GM23338 (cell line): ENCODE measurements at regions not wholly inside any gene's neighbourhood (a gene's known extent, or its start where the extent isn't known, plus 50 kb on each side); places are given as distances from the start of the nearest gene placed in this dataset.

Experiments used
- ATAC-seq: fragments of 200-7000 bp; cut with Tn5 transposase; 3 replicates; pipeline ENCODE4 v1.9.1; 2020
- DNase-seq: peaks from one replicate; pipeline ENCODE4 v3.0.0-alpha.2; 2015; ENCODE audit warnings: low spot score
- H2AFZ ChIP-seq: fragments of 200-600 bp; sonication (generic); 2 replicates; pipeline ENCODE4 v1.8.0; 2016; ENCODE audit warnings: antibody characterized with exemption, mild to moderate bottlenecking, moderate library complexity
- H3F3A ChIP-seq: fragments of 200-600 bp; sonication (generic); replicated peaks from 2 replicates; pipeline ENCODE4 v1.8.0; 2017; ENCODE audit warnings: antibody characterized with exemption, mixed run types, low read depth
- H3K27ac ChIP-seq: fragments of 200-600 bp; sonication (generic); 2 replicates; pipeline ENCODE4 v1.6.1; 2016; ENCODE audit warnings: low read depth
- H3K27me3 ChIP-seq: fragments of 200-600 bp; sonication (generic); 2 replicates; pipeline ENCODE4 v1.8.0; 2016; ENCODE audit warnings: mild to moderate bottlenecking, mixed run types, moderate library complexity; ENCODE audit not compliant: insufficient read depth
- H3K36me3 ChIP-seq: fragments of 200-600 bp; sonication (generic); 2 replicates; pipeline ENCODE4 v1.8.0; 2016; ENCODE audit warnings: mild to moderate bottlenecking; ENCODE audit not compliant: insufficient read depth
- H3K4me1 ChIP-seq: fragments of 200-600 bp; sonication (generic); 2 replicates; pipeline ENCODE4 v1.8.0; 2016; ENCODE audit warnings: mild to moderate bottlenecking, moderate library complexity; ENCODE audit not compliant: insufficient read depth
- H3K4me2 ChIP-seq: fragments of 200-600 bp; sonication (generic); 2 replicates; pipeline ENCODE4 v1.7.1; 2017; ENCODE audit warnings: mixed run types
- H3K4me3 ChIP-seq: fragments of 200-600 bp; sonication (generic); 2 replicates; pipeline ENCODE4 v1.6.1; 2016; ENCODE audit warnings: mixed run types
- H3K79me2 ChIP-seq: fragments of 200-600 bp; sonication (generic); replicated peaks from 2 replicates; pipeline ENCODE4 v1.8.0; 2017; ENCODE audit warnings: mild to moderate bottlenecking; ENCODE audit not compliant: insufficient read depth
- H3K9me2 ChIP-seq: fragments of 200-600 bp; sonication (generic); 2 replicates; pipeline ENCODE4 v1.8.0; 2017; ENCODE audit not compliant: insufficient read depth
- H4K20me1 ChIP-seq: fragments of 200-600 bp; sonication (generic); replicated peaks from 2 replicates; pipeline ENCODE4 v1.8.0; 2017; ENCODE audit warnings: mild to moderate bottlenecking; ENCODE audit not compliant: insufficient read depth
- H3K27ac Mint-ChIP-seq: 2 replicates; pipeline ENCODE4 v1.8.0; 2020; ENCODE audit warnings: inconsistent platforms, mild to moderate bottlenecking, moderate library complexity, mixed read lengths
- H3K27me3 Mint-ChIP-seq: 3 replicates; pipeline ENCODE4 v1.8.0; 2022; ENCODE audit warnings: low read depth, mild to moderate bottlenecking, moderate library complexity, mixed read lengths, inconsistent platforms; ENCODE audit not compliant: insufficient read depth, poor library complexity
- H3K36me3 Mint-ChIP-seq: 3 replicates; pipeline ENCODE4 v1.8.0; 2021; ENCODE audit warnings: low read depth, mild to moderate bottlenecking, inconsistent platforms, moderate library complexity, mixed read lengths
- H3K4me1 Mint-ChIP-seq: 3 replicates; pipeline ENCODE4 v1.8.0; 2020; ENCODE audit warnings: mild to moderate bottlenecking, inconsistent platforms, mixed read lengths
- H3K4me3 Mint-ChIP-seq: 3 replicates; pipeline ENCODE4 v1.8.0; 2021; ENCODE audit warnings: moderate library complexity, mild to moderate bottlenecking, inconsistent platforms, mixed read lengths
- H3K9me3 Mint-ChIP-seq: 3 replicates; pipeline ENCODE4 v1.8.0; 2020; ENCODE audit warnings: moderate library complexity, mild to moderate bottlenecking, inconsistent platforms, mixed read lengths
- EZH2phosphoT487 ChIP-seq: fragments of 200-600 bp; sonication (generic); IDR thresholded peaks from one replicate; pipeline ENCODE4 v1.8.1; 2018; ENCODE audit warnings: antibody characterized with exemption; ENCODE audit not compliant: unreplicated experiment
- JUNB ChIP-seq: IDR thresholded peaks from one replicate; pipeline ENCODE4 v1.6.1; 2016; ENCODE audit warnings: antibody characterized with exemption; ENCODE audit not compliant: unreplicated experiment
- NANOG ChIP-seq: IDR thresholded peaks from 2 replicates; pipeline ENCODE4 v1.6.1; 2016; ENCODE audit warnings: antibody characterized with exemption, borderline replicate concordance
- ZNF114 ChIP-seq: fragments of 250-450 bp; sonication (Bioruptor Pico); IDR thresholded peaks from 2 replicates; pipeline ENCODE4 v1.5.0; 2020; ENCODE audit warnings: mild to moderate bottlenecking, moderate library complexity
- TF ChIP-seq, protein P1 (sequence below): IDR thresholded peaks from 2 replicates; pipeline ENCODE4 v1.6.1; 2016; ENCODE audit warnings: antibody characterized with exemption
- TF ChIP-seq, protein P2 (sequence below): fragments of 250-450 bp; sonication (Bioruptor Pico); IDR thresholded peaks from 2 replicates; pipeline ENCODE4 v1.5.0; 2020; ENCODE audit warnings: mild to moderate bottlenecking, moderate library complexity
- TF ChIP-seq, protein P3 (sequence below), 2 experiments: fragments of 200-600 bp in 1 of 2; sonication (generic) in 1 of 2; conservative IDR thresholded peaks; 2 replicates each; pipeline versions ENCODE4 v1.5.1 to v1.6.1; 2016 to 2017; ENCODE audit warnings: antibody characterized with exemption in 2 of 2, low read depth in 2 of 2, mild to moderate bottlenecking in 2 of 2, moderate library complexity in 1 of 2

DNA sequence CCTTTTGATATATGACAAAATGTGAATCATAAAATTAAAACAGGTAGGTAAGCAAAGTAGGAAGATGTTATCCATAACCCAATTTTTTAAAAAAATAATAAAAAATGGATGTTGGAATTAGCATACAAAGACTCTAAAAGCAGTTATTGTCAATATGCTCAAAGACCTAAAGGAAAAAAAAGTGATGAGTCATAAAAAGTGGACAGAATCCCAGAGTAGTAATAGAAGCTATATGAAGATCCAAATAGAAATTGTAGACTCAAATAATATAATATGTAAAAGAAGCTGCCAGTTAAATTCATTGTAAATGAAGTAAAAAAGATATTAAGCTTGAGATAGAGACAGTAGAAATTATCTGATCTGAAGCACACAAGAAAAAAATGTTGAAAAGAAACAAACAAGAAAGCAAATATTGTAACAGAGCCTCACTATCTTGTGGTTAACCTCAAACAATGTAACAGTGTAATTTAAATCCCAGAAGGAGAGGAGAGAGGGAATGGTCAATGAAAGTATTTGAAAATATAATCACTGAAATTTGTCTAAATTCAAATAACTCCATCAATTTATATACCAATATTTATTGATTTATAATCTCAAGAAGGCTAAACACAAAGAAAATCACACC lies 773.4 kb upstream of the RAG2 start:
- no peaks in the 10 kb centered on the region for H4K20me1 ChIP-seq
- H3F3A ChIP-seq: no peaks in the 10 kb centered on the region
- no peak overlapping the region for H3K4me2 ChIP-seq
- DNase-seq (no peak), ATAC-seq (no peak)
- Mint-ChIP-seq H3K36me3 (peaks cover 14% of the 10 kb centered on the region; the same call in 1 of the 3 replicates), H3K4me1 (no peaks in the 10 kb centered on the region), H3K4me3 (no peak overlapping the region), H3K27ac (no peak overlapping the region), H3K9me3 (peaks cover 86% of the 10 kb centered on the region), H3K27me3 (no peaks in the 10 kb centered on the region)
- H3K79me2 ChIP-seq: no peaks in the 10 kb centered on the region
- no peaks in the 10 kb centered on the region for H3K9me2 ChIP-seq
- no peaks in the 10 kb centered on the region for H3K4me1 ChIP-seq
- no peak overlapping the region for H2AFZ ChIP-seq
- no peak overlapping the region for H3K27ac ChIP-seq
- peaks cover 12% of the 10 kb centered on the region; the same call in 1 of the 2 replicates for H3K36me3 ChIP-seq
- H3K27me3 ChIP-seq: no peaks in the 10 kb centered on the region
- TF ChIP-seq, protein P1, sequence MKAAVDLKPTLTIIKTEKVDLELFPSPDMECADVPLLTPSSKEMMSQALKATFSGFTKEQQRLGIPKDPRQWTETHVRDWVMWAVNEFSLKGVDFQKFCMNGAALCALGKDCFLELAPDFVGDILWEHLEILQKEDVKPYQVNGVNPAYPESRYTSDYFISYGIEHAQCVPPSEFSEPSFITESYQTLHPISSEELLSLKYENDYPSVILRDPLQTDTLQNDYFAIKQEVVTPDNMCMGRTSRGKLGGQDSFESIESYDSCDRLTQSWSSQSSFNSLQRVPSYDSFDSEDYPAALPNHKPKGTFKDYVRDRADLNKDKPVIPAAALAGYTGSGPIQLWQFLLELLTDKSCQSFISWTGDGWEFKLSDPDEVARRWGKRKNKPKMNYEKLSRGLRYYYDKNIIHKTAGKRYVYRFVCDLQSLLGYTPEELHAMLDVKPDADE: no peak
- TF ChIP-seq NANOG (no peak), JUNB (no peak)
- no peak overlapping the region for H3K4me3 ChIP-seq

DNA sequence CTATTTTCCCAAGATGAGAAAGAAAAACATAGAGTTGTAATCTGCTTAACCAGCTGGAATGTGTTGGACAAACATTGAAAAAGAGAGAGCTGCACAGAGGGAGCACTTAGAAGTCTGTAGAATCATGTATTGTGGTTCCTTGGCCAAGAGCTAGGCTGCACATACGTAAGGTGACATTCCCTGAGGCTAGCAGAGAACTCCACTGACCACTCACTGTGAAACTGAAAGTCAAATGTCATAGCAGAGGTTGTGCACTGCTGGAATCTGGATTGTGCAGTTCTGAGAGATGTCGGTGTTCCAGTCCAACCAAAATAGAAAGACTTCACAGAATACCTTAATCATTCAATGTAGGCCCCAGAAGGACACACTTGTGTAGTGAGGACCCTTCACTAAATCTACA lies 772.8 kb upstream of the RAG2 start:
- Mint-ChIP-seq H3K36me3 (peaks cover 12% of the 10 kb centered on the region; the same call in 2 of the 3 replicates), H3K4me3 (no peak overlapping the region), H3K9me3 (peaks cover 86% of the 10 kb centered on the region), H3K27me3 (no peaks in the 10 kb centered on the region), H3K4me1 (no peaks in the 10 kb centered on the region), H3K27ac (no peak overlapping the region)
- Histone ChIP-seq H3K9me2 (no peaks in the 10 kb centered on the region), H2AFZ (no peak overlapping the region), H3K27me3 (no peaks in the 10 kb centered on the region), H3K4me3 (no peak overlapping the region), H3K79me2 (no peaks in the 10 kb centered on the region), H3K4me1 (no peaks in the 10 kb centered on the region), H3K4me2 (no peak overlapping the region), H3K27ac (no peak overlapping the region), H4K20me1 (no peaks in the 10 kb centered on the region), H3K36me3 (peaks cover 15% of the 10 kb centered on the region; the same call in 1 of the 2 replicates), H3F3A (no peaks in the 10 kb centered on the region)
- ATAC-seq (no peak), DNase-seq (no peak)
- TF ChIP-seq, protein P2, sequence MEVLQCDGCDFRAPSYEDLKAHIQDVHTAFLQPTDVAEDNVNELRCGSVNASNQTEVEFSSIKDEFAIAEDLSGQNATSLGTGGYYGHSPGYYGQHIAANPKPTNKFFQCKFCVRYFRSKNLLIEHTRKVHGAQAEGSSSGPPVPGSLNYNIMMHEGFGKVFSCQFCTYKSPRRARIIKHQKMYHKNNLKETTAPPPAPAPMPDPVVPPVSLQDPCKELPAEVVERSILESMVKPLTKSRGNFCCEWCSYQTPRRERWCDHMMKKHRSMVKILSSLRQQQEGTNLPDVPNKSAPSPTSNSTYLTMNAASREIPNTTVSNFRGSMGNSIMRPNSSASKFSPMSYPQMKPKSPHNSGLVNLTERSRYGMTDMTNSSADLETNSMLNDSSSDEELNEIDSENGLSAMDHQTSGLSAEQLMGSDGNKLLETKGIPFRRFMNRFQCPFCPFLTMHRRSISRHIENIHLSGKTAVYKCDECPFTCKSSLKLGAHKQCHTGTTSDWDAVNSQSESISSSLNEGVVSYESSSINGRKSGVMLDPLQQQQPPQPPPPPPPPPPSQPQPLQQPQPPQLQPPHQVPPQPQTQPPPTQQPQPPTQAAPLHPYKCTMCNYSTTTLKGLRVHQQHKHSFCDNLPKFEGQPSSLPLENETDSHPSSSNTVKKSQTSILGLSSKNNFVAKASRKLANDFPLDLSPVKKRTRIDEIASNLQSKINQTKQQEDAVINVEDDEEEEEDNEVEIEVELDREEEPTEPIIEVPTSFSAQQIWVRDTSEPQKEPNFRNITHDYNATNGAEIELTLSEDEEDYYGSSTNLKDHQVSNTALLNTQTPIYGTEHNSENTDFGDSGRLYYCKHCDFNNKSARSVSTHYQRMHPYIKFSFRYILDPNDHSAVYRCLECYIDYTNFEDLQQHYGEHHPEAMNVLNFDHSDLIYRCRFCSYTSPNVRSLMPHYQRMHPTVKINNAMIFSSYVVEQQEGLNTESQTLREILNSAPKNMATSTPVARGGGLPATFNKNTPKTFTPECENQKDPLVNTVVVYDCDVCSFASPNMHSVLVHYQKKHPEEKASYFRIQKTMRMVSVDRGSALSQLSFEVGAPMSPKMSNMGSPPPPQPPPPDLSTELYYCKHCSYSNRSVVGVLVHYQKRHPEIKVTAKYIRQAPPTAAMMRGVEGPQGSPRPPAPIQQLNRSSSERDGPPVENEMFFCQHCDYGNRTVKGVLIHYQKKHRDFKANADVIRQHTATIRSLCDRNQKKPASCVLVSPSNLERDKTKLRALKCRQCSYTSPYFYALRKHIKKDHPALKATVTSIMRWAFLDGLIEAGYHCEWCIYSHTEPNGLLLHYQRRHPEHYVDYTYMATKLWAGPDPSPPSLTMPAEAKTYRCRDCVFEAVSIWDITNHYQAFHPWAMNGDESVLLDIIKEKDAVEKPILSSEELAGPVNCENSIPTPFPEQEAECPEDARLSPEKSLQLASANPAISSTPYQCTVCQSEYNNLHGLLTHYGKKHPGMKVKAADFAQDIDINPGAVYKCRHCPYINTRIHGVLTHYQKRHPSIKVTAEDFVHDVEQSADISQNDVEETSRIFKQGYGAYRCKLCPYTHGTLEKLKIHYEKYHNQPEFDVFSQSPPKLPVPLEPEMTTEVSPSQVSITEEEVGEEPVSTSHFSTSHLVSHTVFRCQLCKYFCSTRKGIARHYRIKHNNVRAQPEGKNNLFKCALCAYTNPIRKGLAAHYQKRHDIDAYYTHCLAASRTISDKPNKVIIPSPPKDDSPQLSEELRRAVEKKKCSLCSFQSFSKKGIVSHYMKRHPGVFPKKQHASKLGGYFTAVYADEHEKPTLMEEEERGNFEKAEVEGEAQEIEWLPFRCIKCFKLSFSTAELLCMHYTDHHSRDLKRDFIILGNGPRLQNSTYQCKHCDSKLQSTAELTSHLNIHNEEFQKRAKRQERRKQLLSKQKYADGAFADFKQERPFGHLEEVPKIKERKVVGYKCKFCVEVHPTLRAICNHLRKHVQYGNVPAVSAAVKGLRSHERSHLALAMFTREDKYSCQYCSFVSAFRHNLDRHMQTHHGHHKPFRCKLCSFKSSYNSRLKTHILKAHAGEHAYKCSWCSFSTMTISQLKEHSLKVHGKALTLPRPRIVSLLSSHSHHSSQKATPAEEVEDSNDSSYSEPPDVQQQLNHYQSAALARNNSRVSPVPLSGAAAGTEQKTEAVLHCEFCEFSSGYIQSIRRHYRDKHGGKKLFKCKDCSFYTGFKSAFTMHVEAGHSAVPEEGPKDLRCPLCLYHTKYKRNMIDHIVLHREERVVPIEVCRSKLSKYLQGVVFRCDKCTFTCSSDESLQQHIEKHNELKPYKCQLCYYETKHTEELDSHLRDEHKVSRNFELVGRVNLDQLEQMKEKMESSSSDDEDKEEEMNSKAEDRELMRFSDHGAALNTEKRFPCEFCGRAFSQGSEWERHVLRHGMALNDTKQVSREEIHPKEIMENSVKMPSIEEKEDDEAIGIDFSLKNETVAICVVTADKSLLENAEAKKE: no peak
- TF ChIP-seq, protein P1: no peak
- TF ChIP-seq ZNF114 (CRISPR knock-in tag) (no peak), EZH2phosphoT487 (no peak)
- TF ChIP-seq, protein P3, sequence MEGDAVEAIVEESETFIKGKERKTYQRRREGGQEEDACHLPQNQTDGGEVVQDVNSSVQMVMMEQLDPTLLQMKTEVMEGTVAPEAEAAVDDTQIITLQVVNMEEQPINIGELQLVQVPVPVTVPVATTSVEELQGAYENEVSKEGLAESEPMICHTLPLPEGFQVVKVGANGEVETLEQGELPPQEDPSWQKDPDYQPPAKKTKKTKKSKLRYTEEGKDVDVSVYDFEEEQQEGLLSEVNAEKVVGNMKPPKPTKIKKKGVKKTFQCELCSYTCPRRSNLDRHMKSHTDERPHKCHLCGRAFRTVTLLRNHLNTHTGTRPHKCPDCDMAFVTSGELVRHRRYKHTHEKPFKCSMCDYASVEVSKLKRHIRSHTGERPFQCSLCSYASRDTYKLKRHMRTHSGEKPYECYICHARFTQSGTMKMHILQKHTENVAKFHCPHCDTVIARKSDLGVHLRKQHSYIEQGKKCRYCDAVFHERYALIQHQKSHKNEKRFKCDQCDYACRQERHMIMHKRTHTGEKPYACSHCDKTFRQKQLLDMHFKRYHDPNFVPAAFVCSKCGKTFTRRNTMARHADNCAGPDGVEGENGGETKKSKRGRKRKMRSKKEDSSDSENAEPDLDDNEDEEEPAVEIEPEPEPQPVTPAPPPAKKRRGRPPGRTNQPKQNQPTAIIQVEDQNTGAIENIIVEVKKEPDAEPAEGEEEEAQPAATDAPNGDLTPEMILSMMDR (conservative IDR thresholded peaks at IDR 0.05; ENCODE audit: low read depth in 2 of 2): no peak
